Osteocyte (in vitro differentiated cells): ENCODE measurements at regions not wholly inside any gene's neighbourhood (a gene's known extent, or its start where the extent isn't known, plus 50 kb on each side); places are given as distances from the start of the nearest gene placed in this dataset.

Experiments
- DNase-seq: peaks from one replicate; pipeline ENCODE4 v3.0.0; 2021; ENCODE audit warnings: mixed read lengths; ENCODE audit not compliant: unreplicated experiment; ENCODE audit errors: extremely low spot score
- H3K27ac Mint-ChIP-seq: one replicate; pipeline ENCODE4 v1.8.0; 2021; ENCODE audit warnings: mild to moderate bottlenecking, mixed read lengths; ENCODE audit not compliant: unreplicated experiment
- H3K27me3 Mint-ChIP-seq: one replicate; pipeline ENCODE4 v1.8.0; 2021; ENCODE audit warnings: mixed read lengths; ENCODE audit not compliant: unreplicated experiment
- H3K36me3 Mint-ChIP-seq: one replicate; pipeline ENCODE4 v1.8.0; 2021; ENCODE audit warnings: mixed read lengths; ENCODE audit not compliant: unreplicated experiment
- H3K4me1 Mint-ChIP-seq: one replicate; pipeline ENCODE4 v1.8.0; 2021; ENCODE audit warnings: mixed read lengths; ENCODE audit not compliant: unreplicated experiment
- H3K4me3 Mint-ChIP-seq: one replicate; pipeline ENCODE4 v1.8.0; 2021; ENCODE audit warnings: mild to moderate bottlenecking, moderate library complexity, mixed read lengths; ENCODE audit not compliant: unreplicated experiment
- H3K9me3 Mint-ChIP-seq: one replicate; pipeline ENCODE4 v1.8.0; 2021; ENCODE audit warnings: mixed read lengths; ENCODE audit not compliant: unreplicated experiment
- TF ChIP-seq, protein P1 (sequence below): fragments of 200-600 bp; sonication (generic); IDR thresholded peaks from 2 replicates; pipeline ENCODE4 v1.5.0; 2021; ENCODE audit warnings: antibody characterized with exemption, mild to moderate bottlenecking, moderate library complexity

DNA sequence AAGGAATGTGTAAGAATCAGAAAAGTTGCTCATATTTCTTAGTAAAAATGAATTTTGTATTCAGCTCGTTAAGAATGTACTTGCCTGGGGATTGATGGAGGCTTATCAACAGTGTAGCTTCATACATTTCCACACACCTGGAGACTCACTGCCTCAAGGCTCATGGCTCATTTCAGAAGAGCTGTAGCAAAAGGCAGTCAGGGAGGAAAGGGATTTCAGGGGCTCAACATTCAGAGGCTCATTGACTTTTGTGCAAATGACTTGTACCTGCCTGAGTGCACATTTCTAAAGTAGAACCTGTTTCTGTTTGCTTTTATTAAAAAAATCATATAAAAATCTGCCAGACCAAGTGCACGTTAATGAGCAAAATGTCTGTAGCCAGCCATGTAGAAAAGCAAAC is 304.4 kb downstream of the KCNS3 start:
- no peak overlapping the region for H3K27ac Mint-ChIP-seq
- peaks cover 2% of the 10 kb centered on the region for H3K27me3 Mint-ChIP-seq
- H3K9me3 Mint-ChIP-seq: no peaks in the 10 kb centered on the region
- no peaks in the 10 kb centered on the region for H3K36me3 Mint-ChIP-seq
- H3K4me3 Mint-ChIP-seq: no peak overlapping the region
- TF ChIP-seq, protein P1, sequence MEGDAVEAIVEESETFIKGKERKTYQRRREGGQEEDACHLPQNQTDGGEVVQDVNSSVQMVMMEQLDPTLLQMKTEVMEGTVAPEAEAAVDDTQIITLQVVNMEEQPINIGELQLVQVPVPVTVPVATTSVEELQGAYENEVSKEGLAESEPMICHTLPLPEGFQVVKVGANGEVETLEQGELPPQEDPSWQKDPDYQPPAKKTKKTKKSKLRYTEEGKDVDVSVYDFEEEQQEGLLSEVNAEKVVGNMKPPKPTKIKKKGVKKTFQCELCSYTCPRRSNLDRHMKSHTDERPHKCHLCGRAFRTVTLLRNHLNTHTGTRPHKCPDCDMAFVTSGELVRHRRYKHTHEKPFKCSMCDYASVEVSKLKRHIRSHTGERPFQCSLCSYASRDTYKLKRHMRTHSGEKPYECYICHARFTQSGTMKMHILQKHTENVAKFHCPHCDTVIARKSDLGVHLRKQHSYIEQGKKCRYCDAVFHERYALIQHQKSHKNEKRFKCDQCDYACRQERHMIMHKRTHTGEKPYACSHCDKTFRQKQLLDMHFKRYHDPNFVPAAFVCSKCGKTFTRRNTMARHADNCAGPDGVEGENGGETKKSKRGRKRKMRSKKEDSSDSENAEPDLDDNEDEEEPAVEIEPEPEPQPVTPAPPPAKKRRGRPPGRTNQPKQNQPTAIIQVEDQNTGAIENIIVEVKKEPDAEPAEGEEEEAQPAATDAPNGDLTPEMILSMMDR: no peak
- H3K4me1 Mint-ChIP-seq: no peaks in the 10 kb centered on the region
- DNase-seq: no peak

DNA sequence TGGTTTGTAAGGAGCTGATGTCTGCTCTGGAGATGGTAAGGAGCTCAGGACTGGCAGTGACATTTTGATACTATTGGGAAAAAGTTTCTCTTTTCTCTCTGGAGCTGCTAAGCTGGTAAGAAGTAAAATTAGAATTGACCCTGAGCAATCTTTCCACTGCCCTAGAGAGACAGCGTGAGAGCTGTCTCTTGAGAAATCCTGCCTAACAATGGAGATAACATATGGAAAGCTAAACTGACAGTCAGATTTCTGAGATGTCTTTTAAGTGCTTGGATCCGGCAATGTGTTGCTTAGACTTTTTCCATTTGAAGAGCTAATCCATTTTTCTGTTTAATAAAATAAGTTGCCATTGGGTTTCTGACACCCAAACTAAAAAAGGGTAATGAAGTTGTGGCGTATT is 302.4 kb downstream of the KCNS3 start:
- no peaks in the 10 kb centered on the region for H3K36me3 Mint-ChIP-seq
- TF ChIP-seq, protein P1: no peak
- no peaks in the 10 kb centered on the region for H3K9me3 Mint-ChIP-seq
- H3K27ac Mint-ChIP-seq: no peak overlapping the region
- peaks cover 2% of the 10 kb centered on the region for H3K27me3 Mint-ChIP-seq
- DNase-seq: no peak
- H3K4me3 Mint-ChIP-seq: no peak overlapping the region
- no peaks in the 10 kb centered on the region for H3K4me1 Mint-ChIP-seq

DNA sequence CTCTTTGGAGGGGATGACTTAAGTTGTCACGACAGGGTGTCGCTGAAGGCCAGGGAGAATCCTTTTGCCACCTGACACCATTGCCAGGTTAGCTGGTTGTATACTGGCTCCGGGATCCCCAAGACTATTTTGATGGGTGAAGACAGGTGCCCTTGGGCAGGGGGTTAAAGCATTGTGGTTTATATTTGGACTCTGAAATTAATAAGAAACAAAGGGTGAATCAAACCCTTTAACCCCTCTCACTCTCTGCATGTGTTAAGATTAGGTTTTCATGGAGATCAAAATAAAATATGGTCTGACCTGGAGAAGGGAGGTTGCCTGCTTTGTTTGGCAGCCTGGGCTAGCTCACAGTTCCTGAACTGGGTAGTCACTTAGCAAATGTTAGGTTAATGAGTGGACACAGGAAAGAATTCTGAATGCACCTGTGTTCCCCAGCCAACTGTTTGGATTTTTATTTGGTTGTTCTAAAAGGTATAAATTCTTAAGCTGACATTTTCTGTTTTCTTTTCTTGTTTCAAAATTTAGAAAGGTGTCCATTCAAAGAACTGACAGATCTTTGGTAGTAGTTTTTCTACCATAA is 301.7 kb downstream of the KCNS3 start:
- TF ChIP-seq, protein P1: no peak
- no peaks in the 10 kb centered on the region for H3K36me3 Mint-ChIP-seq
- H3K9me3 Mint-ChIP-seq: no peaks in the 10 kb centered on the region
- no peak overlapping the region for H3K27ac Mint-ChIP-seq
- no peaks in the 10 kb centered on the region for H3K4me1 Mint-ChIP-seq
- H3K4me3 Mint-ChIP-seq: no peak overlapping the region
- no peak for DNase-seq
- peaks cover 2% of the 10 kb centered on the region for H3K27me3 Mint-ChIP-seq

DNA sequence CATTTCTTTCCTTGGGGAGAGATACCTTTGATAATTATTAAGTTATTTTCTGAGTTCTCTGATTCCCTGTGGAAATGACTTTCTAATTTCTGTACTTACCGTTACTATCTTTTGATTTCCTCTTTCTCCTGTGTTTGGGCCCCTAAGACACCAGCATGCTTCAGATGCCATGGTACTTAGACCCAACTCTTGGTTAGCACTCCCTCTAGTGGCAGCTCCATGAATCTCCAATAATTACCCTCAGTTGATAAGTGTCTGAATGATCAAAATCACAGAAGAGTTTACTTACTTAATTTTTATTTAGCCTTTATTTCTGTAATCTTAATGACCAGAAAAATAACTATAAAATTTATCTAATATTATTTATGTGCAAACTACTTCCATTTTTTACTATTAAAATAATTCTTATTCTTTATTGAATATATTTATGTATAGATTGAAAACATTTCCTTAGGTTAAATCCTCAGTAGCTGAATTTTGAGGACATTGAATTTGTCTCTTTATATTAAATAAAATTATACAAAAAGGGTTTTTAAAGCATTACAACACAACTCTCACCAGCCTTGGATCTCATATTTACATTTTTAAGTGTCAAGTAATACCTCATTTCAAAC is 300.4 kb downstream of the KCNS3 start:
- H3K27me3 Mint-ChIP-seq: peaks cover 2% of the 10 kb centered on the region
- H3K27ac Mint-ChIP-seq: no peak overlapping the region
- H3K36me3 Mint-ChIP-seq: no peaks in the 10 kb centered on the region
- H3K4me1 Mint-ChIP-seq: no peaks in the 10 kb centered on the region
- no peaks in the 10 kb centered on the region for H3K9me3 Mint-ChIP-seq
- H3K4me3 Mint-ChIP-seq: no peak overlapping the region
- TF ChIP-seq, protein P1: peak; percentile 68
- DNase-seq: no peak

DNA sequence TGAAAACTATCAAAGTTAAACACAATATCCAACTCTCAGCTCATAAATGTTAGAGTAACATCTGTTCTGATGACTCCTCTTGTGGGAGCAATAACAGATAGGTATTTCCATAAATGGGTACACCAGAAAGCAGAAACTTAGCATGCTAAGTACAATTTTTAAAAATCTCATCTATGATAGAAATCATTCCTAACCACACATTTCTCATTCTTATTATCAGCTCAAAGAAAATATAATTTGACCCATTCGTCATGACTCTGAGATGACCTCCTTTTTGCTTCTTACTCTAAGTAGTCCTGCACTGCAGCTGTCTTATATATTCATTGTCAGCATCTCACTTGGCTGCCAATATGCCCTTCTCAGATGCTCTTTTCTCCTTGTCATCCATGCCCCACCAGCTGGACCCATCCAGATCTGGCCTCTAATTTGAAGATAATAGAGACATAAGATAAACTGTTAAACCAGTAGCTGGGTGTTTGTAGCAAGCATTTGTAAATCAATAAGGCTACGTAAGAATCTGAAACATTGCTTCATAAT is 298.3 kb downstream of the KCNS3 start:
- TF ChIP-seq, protein P1: no peak
- no peak overlapping the region for H3K27ac Mint-ChIP-seq
- peaks cover 5% of the 10 kb centered on the region for H3K27me3 Mint-ChIP-seq
- no peaks in the 10 kb centered on the region for H3K9me3 Mint-ChIP-seq
- H3K36me3 Mint-ChIP-seq: no peaks in the 10 kb centered on the region
- no peak for DNase-seq
- H3K4me1 Mint-ChIP-seq: no peaks in the 10 kb centered on the region
- H3K4me3 Mint-ChIP-seq: no peak overlapping the region
